Stimulated activated CD8-positive, alpha-beta memory T cell treated with anti-CD3 and anti-CD28 coated beads, Interleukin-2, amount 100 ng/mL, for 48 hours (primary cell): ENCODE measurements at regions not wholly inside any gene's neighbourhood (a gene's known extent, or its start where the extent isn't known, plus 50 kb on each side); places are given as distances from the start of the nearest gene placed in this dataset.
"Not testable (repeated sequence)": the region's sequence is repeated elsewhere in the genome, so short reads cannot be mapped to it uniquely, and the experiment has no call there.

Experiments used
- DNase-seq, 2 donors: peaks; one replicate each; pipeline ENCODE4 v3.0.0-alpha.2; 2020; ENCODE audit warnings: low read depth in 2 of 2

- no peak for DNase-seq
These were observed 863.2 kb downstream of the DIAPH3 start for GRCh38 chr13:59300355-59301173.

GRCh38 chr13:59301174-59301567 lies 862.6 kb downstream of the DIAPH3 start:
- DNase-seq, result no peak

GRCh38 chr13:59303433-59303832 lies 860.3 kb downstream of the DIAPH3 start:
- DNase-seq, result no peak

GRCh38 chr13:59304596-59304995 lies 859.1 kb downstream of the DIAPH3 start:
- no peak for DNase-seq

GRCh38 chr13:59305896-59306295 lies 857.8 kb downstream of the DIAPH3 start:
- no peak for DNase-seq

GRCh38 chr13:59312776-59313175 lies 851.0 kb downstream of the DIAPH3 start:
- DNase-seq, result no peak

GRCh38 chr13:59318320-59318930 lies 845.3 kb downstream of the DIAPH3 start:
- DNase-seq, result peak; percentile 41

GRCh38 chr13:59319276-59319675 lies 844.5 kb downstream of the DIAPH3 start:
- DNase-seq, result no peak

GRCh38 chr13:59320021-59320420 lies 843.7 kb downstream of the DIAPH3 start:
- no peak for DNase-seq

- DNase-seq, result not testable (repeated sequence)
These were observed 839.3 kb downstream of the DIAPH3 start for GRCh38 chr13:59324401-59324800.

- DNase-seq, result no peak
These were observed 837.0 kb downstream of the DIAPH3 start for GRCh38 chr13:59326717-59327116.

GRCh38 chr13:59330764-59331163 lies 833.0 kb downstream of the DIAPH3 start:
- no peak for DNase-seq

- DNase-seq, result no peak
These were observed 830.8 kb downstream of the DIAPH3 start for GRCh38 chr13:59332966-59333365.

GRCh38 chr13:59337070-59337469 lies 826.7 kb downstream of the DIAPH3 start:
- DNase-seq, result no peak

GRCh38 chr13:59340151-59340550 lies 823.6 kb downstream of the DIAPH3 start:
- DNase-seq, result no peak

- no peak for DNase-seq
These were observed 823.1 kb downstream of the DIAPH3 start for GRCh38 chr13:59340581-59340980.

GRCh38 chr13:59342400-59342799 lies 821.3 kb downstream of the DIAPH3 start:
- no peak for DNase-seq

GRCh38 chr13:59343132-59343531 lies 820.6 kb downstream of the DIAPH3 start:
- DNase-seq, result no peak

- no peak for DNase-seq
These were observed 819.5 kb downstream of the DIAPH3 start for GRCh38 chr13:59343993-59344822.

- no peak for DNase-seq
These were observed 818.4 kb downstream of the DIAPH3 start for GRCh38 chr13:59345311-59345710.

GRCh38 chr13:59346999-59347723 lies 816.6 kb downstream of the DIAPH3 start:
- DNase-seq, result no peak

GRCh38 chr13:59348617-59349016 lies 815.1 kb downstream of the DIAPH3 start:
- no peak for DNase-seq
